Transverse colon (tissue), 4 donors: ENCODE measurements at regions not wholly inside any gene's neighbourhood (a gene's known extent, or its start where the extent isn't known, plus 50 kb on each side); places are given as distances from the start of the nearest gene placed in this dataset.

Experiments used
- POLR2AphosphoS5 ChIP-seq, 3 donors: sonication (generic); formaldehyde crosslinking; IDR thresholded peaks; one replicate each; pipeline ENCODE4 v1.6.1; 2016; ENCODE audit warnings: antibody characterized with exemption in 3 of 3
- TF ChIP-seq, protein P1 (sequence below), 5 experiments: fragments of 200-600 bp in 3 of 5; fragments of 450-650 bp in 2 of 5; sonication (generic) in 3 of 5; IDR thresholded peaks; 1 replicate in 2 of 5; 2 replicates in 3 of 5; pipeline ENCODE4 v1.5.1; 2016 to 2017; ENCODE audit warnings: antibody characterized with exemption in 5 of 5, inconsistent platforms in 3 of 5, mild to moderate bottlenecking in 2 of 5, moderate library complexity in 1 of 5

DNA sequence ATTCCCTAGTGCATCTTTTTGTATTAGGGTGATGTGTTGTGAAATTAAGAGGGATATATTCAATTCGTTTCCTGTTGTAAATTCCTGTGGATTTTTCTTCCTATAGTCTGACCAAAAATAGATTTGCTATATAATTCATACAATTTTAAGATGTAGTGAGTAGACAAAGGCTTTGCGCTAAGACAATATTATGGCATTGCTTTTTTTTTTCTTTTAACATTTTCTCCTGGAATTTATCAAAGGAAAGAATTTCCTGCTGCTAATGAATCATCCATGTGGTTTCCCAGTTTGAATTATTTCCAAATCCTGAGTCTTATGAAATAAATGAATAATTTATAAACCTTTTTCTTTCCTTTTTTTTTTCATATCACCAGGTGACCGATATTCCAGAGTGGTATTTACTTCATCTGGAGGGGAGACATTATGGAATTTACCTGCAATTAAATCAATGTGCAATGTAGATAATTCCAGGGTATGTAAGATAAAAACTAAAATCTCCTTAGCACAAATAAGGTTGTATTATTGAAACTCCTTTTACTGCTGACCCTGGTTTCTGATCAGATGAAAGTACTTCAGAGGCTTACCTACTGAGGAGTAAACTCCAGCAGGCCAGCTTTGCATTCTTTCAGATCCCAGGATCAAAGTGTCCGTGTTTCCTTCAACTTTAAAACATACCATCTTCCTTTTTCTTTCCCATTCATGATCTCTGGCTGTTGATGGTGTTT is 148.4 kb downstream of the TLR5 start:
- TF ChIP-seq POLR2AphosphoS5 (IDR thresholded peaks at IDR 0.05), result no peak
- TF ChIP-seq, protein P1, sequence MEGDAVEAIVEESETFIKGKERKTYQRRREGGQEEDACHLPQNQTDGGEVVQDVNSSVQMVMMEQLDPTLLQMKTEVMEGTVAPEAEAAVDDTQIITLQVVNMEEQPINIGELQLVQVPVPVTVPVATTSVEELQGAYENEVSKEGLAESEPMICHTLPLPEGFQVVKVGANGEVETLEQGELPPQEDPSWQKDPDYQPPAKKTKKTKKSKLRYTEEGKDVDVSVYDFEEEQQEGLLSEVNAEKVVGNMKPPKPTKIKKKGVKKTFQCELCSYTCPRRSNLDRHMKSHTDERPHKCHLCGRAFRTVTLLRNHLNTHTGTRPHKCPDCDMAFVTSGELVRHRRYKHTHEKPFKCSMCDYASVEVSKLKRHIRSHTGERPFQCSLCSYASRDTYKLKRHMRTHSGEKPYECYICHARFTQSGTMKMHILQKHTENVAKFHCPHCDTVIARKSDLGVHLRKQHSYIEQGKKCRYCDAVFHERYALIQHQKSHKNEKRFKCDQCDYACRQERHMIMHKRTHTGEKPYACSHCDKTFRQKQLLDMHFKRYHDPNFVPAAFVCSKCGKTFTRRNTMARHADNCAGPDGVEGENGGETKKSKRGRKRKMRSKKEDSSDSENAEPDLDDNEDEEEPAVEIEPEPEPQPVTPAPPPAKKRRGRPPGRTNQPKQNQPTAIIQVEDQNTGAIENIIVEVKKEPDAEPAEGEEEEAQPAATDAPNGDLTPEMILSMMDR (IDR thresholded peaks at IDR 0.05), result no peak
